Gastrocnemius medialis (tissue), 4 donors: ENCODE measurements at regions not wholly inside any gene's neighbourhood (a gene's known extent, or its start where the extent isn't known, plus 50 kb on each side); places are given as distances from the start of the nearest gene placed in this dataset.

Experiments
- POLR2A ChIP-seq, 2 donors: fragments of 450-650 bp; IDR thresholded peaks; one replicate each; pipeline ENCODE4 v1.6.1; 2017; ENCODE audit warnings: antibody characterized with exemption in 2 of 2, mild to moderate bottlenecking in 2 of 2, moderate library complexity in 2 of 2
- TF ChIP-seq, protein P1 (sequence below), 5 experiments: fragments of 450-650 bp in 3 of 5; fragments of 200-600 bp in 2 of 5; sonication (generic) in 2 of 5; IDR thresholded peaks in 4 of 5; conservative IDR thresholded peaks in 1 of 5; 1 replicate in 4 of 5; 2 replicates in 1 of 5; pipeline ENCODE4 v1.5.1; 2016 to 2019; ENCODE audit warnings: antibody characterized with exemption in 5 of 5, mild to moderate bottlenecking in 3 of 5, moderate library complexity in 3 of 5

DNA sequence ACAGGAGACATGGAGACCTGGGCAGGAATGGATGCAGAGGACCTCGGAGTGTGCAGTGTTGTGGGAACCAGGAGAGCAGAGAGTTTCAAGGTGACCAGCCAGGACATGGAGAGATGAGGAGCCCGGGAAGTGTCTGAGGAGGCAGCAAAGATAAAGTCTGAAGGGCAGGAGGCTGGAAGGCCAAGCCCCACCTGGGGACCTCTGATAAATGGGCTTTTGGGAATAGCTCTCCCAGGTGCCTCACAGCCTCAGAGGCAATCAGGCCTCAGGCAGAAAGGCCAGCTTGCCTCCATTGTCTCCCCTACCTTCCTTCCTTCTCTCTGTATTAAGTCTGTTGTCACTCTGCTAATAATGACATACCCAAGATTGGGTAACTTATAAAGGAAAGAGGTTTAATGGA lies 97.5 kb upstream of the TPM1 start:
- TF ChIP-seq, protein P1, sequence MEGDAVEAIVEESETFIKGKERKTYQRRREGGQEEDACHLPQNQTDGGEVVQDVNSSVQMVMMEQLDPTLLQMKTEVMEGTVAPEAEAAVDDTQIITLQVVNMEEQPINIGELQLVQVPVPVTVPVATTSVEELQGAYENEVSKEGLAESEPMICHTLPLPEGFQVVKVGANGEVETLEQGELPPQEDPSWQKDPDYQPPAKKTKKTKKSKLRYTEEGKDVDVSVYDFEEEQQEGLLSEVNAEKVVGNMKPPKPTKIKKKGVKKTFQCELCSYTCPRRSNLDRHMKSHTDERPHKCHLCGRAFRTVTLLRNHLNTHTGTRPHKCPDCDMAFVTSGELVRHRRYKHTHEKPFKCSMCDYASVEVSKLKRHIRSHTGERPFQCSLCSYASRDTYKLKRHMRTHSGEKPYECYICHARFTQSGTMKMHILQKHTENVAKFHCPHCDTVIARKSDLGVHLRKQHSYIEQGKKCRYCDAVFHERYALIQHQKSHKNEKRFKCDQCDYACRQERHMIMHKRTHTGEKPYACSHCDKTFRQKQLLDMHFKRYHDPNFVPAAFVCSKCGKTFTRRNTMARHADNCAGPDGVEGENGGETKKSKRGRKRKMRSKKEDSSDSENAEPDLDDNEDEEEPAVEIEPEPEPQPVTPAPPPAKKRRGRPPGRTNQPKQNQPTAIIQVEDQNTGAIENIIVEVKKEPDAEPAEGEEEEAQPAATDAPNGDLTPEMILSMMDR (IDR thresholded peaks at IDR 0.05 in 4 of 5, conservative IDR thresholded peaks at IDR 0.05 in 1 of 5): no peak
- no peak for TF ChIP-seq POLR2A (IDR thresholded peaks at IDR 0.05)
